GM10266 (cell line): ENCODE measurements at regions not wholly inside any gene's neighbourhood (a gene's known extent, or its start where the extent isn't known, plus 50 kb on each side); places are given as distances from the start of the nearest gene placed in this dataset.

Experiments
- DNase-seq: peaks from one replicate; pipeline ENCODE4 v3.0.0; 2012; ENCODE audit errors: extremely low spot score
- CTCF ChIP-seq: IDR thresholded peaks from 2 replicates; pipeline ENCODE4 v1.5.1; 2012; ENCODE audit warnings: mild to moderate bottlenecking, low read depth; ENCODE audit not compliant: control insufficient read depth, insufficient read depth; ENCODE audit errors: missing control alignments

GRCh38 chr2:2860589-2861300 lies 516.9 kb downstream of the EIPR1 start:
- no peak for DNase-seq
- no peak for TF ChIP-seq CTCF

GRCh38 chr2:2859732-2860131 lies 517.9 kb downstream of the EIPR1 start:
- DNase-seq: no peak
- no peak for TF ChIP-seq CTCF

GRCh38 chr2:2859164-2859563 lies 518.5 kb downstream of the EIPR1 start:
- TF ChIP-seq CTCF: no peak
- no peak for DNase-seq

GRCh38 chr2:2856723-2857415 lies 520.7 kb downstream of the EIPR1 start:
- DNase-seq: no peak
- no peak for TF ChIP-seq CTCF

- TF ChIP-seq CTCF: no peak
Observed at GRCh38 chr2:2855297-2855696, 522.3 kb downstream of the EIPR1 start.

GRCh38 chr2:2853346-2853745 lies 522.3 kb upstream of the MYT1L start:
- TF ChIP-seq CTCF: no peak
- no peak for DNase-seq

More at GRCh38 chr2:2855297-2855696, 522.3 kb downstream of the EIPR1 start:
- no peak for DNase-seq
